NT2/D1 (cell line): ENCODE measurements at regions not wholly inside any gene's neighbourhood (a gene's known extent, or its start where the extent isn't known, plus 50 kb on each side); places are given as distances from the start of the nearest gene placed in this dataset.

Source experiments
- YY1 ChIP-seq: IDR thresholded peaks from 2 replicates; pipeline ENCODE4 v1.6.1; 2011; ENCODE audit not compliant: insufficient read length, insufficient read depth
- ZNF274 ChIP-seq: IDR thresholded peaks from 2 replicates; pipeline ENCODE4 v1.6.1; 2011; ENCODE audit warnings: mild to moderate bottlenecking, low read depth, low read length

- no peak for TF ChIP-seq ZNF274
- no peak for TF ChIP-seq YY1
Observed at GRCh38 chr21:25029580-25029979, 577.7 kb downstream of the MRPL39 start.
